ENCODE measurements at regions not wholly inside any gene's neighbourhood (a gene's known extent, or its start where the extent isn't known, plus 50 kb on each side); places are given as distances from the start of the nearest gene placed in this dataset.
"Not testable (repeated sequence)": the region's sequence is repeated elsewhere in the genome, so short reads cannot be mapped to it uniquely, and the experiment has no call there.

DNA sequence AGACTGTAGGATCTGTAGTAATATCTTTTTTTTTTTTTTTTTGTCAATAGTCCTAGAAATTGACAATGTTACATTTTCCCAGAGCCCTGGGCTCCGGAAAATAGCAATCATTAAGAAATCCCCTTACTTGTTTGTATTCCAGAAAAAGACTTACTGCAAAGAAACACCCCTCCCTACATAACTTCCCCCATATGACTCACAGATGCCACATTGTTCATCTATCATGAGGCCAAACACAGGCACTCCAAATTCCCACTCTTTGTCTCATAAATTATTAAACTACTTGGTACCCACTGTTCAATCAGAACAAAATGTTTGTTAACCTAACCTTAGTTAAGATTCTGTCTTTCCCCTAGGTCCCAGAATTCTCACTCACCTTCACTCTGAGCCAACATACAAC, 53.5 kb downstream of the TEX51 start:
- no peak for DNase-seq (ENCODE audit: low read depth in 2 of 2, low spot score in 1 of 2)

- DNase-seq (ENCODE audit: low read depth in 2 of 2, low spot score in 1 of 2), result no peak
Observed at GRCh38 chr2:126953483-126953882, 54.8 kb downstream of the TEX51 start.

DNA sequence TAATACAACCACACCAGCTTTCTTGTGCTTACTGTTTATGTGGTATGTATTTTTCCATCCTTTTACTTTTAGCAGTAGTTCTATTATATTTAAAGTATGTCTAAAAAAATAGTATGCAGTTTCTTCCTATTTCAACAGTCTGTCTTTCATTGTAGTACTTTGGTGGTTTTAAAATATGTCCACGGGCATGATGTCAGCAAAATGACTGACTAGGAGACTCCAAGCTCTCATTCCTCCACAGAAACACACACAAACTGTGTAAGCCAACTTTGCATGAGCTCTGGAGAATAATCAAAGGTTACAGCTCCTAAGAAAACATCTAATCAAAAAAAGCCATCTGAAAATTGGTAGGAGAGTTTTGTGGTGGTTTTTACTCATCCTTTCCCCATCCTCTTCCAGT, 56.1 kb downstream of the TEX51 start:
- no peak for DNase-seq (ENCODE audit: low read depth in 2 of 2, low spot score in 1 of 2)

DNA sequence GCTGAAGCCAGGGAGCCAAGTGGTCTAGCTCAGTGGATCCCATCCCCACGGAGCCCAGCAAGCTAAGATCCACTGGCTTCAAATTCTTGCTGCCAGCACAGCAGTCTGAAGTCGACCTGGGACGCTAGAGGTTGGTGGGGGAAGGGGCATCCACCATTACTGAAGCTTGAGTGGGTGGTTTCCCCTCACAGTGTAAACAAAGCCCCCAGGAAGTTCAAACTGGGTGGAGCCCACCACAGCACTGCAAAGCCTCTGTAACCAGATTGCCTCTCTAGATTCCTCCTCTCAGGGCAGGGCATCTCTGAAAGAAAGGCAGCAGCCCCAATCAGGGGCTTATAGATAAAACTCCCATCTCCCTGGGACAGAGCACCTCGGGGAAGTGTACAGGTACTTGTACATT, 58.1 kb downstream of the TEX51 start:
- DNase-seq (ENCODE audit: low read depth in 2 of 2, low spot score in 1 of 2), result not testable (repeated sequence)

- no peak for DNase-seq (ENCODE audit: low read depth in 2 of 2, low spot score in 1 of 2)
Observed at GRCh38 chr2:126963390-126963789, 64.7 kb downstream of the TEX51 start.

GRCh38 chr2:126966601-126967000, 67.9 kb downstream of the TEX51 start:
- no peak for DNase-seq (ENCODE audit: low read depth in 2 of 2, low spot score in 1 of 2)

GRCh38 chr2:126970583-126970982, 71.9 kb downstream of the TEX51 start:
- DNase-seq (ENCODE audit: low read depth in 2 of 2, low spot score in 1 of 2), result no peak

DNA sequence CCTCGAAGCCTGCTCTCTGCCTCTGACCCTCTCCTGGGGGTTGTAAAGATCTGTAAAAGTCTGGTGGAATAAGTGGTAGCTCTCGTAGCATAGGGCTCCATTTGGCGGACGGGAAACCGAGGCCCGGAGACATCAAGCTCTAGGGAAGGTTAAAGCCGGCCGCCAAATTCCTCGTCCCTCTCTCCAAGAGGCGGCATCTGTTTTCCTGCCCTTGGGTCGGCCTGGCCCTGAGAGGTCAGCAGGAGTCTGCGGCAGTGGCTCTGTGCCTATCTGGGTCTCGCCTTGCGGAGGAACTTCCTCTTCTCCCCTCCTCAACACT, 72.4 kb downstream of the TEX51 start:
- DNase-seq (ENCODE audit: low read depth in 2 of 2, low spot score in 1 of 2), result no peak

- peak; percentile 14 to 19 for DNase-seq (ENCODE audit: low read depth in 2 of 2, low spot score in 1 of 2)
Observed at GRCh38 chr2:126971481-126972278, 73.0 kb downstream of the TEX51 start.

DNA sequence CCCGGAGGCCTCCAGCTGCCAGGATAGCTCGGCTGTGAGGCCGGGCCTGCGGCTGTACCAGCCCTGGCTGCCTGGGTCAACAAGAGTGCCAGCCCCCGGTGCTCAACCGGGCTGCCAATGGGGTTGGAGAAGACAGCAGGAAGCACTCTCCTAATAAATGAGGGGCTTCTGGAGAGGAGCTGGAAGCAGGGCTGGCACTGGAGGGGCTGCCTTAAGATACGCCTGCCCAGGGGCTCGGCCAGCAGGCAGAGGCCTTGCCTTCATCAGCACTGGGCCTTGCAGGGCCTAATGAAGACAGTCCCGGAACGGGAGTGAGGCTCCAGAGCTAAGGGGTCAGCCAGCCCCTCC, 73.6 kb downstream of the TEX51 start:
- no peak for DNase-seq (ENCODE audit: low read depth in 2 of 2, low spot score in 1 of 2)

DNA sequence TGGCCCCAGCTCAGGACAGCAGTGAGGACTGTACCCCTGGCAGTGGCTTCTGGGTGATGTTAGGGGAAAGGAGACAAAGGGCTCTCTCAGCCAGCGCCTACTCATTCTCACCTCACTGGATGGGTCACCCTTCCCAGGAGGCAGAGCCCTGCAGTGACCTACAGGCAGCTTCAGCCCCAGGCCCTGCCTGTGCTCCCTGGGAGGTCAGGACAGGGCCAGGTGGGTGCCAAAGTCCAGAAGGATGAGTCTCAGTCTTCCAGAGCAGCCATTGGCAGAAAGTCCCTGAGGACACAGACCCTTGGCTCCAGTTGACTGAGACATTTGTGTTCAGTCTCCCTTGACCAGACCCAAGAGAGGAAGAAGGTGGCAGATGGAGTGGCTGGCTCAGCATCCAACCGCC, 75.1 kb downstream of the TEX51 start:
- DNase-seq (ENCODE audit: low read depth in 2 of 2, low spot score in 1 of 2), result no peak

- no peak for DNase-seq (ENCODE audit: low read depth in 2 of 2, low spot score in 1 of 2)
Observed at GRCh38 chr2:126975671-126976655, 77.3 kb downstream of the TEX51 start.

DNA sequence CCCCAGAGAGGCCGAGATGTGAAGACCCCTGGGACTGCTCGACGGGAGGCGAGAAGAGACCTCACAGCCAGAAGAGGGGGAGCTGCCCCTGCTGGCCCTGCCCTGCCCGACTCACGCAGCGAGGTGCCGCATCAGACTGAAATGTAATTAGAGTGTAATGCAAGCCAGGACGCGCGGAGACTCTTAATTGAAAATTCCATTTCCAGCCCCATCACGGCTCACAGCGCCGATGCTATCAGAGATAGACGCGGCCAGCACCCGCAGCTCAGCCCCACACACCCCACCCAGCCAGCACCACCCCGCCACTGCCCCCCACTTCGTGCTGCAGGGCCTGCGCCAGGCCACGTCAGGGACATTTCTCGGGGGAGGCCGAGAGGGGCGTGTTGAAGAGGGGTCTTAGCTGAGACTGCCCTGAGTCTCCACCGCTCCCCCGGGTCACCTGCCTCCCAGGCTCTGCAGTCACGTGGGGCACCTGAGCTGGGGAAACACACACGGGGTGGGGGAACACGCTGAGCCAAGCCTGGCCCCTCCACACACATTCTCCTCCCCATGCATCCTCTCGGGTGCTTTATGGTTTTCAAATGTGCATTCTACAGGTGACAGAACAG, 78.1 kb downstream of the TEX51 start:
- no peak for DNase-seq (ENCODE audit: low read depth in 2 of 2, low spot score in 1 of 2)

DNA sequence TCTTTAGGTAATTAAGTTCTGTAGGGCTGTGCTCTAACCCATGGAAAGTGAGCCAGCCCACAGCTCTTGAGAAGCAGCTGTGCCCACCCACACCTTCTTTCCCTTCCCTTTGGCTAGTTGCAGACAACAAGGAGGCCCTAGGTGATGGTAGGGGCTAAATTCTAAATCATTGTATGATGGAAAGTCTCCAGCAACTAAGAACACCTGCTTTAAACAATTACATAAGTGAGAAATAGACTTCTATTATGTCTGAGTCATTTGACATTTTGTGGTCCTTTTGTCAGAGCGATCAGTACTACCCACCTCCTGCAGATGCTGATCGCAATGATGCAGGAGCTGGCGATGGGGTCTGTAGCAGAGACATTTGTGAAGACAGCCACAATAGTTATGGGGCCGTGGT, 79.6 kb downstream of the TEX51 start:
- DNase-seq (ENCODE audit: low read depth in 2 of 2, low spot score in 1 of 2), result no peak

DNA sequence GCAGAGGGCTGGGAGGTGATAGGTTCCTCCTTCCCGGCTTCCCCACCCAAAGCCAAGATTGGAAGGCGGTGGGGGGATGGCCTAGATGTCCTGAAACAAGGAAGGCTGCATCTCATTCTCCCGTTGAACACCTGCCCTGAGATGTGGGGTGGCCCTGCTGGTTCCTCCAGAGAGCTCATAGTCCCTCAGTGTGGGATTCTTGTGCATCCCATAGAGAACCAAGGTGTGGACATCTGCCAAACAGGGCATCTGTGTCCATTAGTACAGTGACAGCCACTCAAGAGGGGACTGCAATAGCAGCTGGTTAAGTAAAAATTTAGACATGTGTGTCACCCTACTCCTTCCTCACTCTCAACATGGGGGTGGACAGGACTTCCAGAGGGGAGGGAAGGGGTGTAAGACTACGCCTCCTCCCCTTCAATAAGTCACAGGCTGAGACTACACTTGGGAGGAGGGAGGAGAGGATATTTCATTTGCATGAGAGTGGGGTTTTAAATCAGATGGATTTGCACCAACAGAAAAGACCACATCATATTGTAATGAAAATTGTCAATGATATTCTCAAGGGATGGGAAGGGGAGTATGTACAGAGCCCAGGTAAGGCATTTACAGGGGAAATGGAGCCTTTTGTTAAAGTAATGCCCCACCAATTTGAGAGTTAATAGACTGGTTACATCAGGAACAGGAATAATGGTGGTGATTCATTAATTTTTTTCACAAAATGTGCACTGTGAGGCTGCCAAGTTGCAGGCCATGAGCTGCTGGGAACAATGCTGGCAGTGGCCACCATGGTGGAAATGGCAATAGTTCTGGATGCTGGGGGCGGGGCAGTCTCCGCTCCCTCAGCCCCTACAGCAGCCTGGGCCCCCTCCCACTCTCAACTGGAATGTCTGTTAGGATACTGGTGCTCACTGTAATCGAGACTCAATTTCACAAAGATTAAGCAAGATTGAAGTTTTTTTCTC, 80.6 kb downstream of the TEX51 start:
- no peak for DNase-seq (ENCODE audit: low read depth in 2 of 2, low spot score in 1 of 2)

- no peak for DNase-seq (ENCODE audit: low read depth in 2 of 2, low spot score in 1 of 2)
Observed at GRCh38 chr2:126981476-126981875, 82.8 kb downstream of the TEX51 start.

DNA sequence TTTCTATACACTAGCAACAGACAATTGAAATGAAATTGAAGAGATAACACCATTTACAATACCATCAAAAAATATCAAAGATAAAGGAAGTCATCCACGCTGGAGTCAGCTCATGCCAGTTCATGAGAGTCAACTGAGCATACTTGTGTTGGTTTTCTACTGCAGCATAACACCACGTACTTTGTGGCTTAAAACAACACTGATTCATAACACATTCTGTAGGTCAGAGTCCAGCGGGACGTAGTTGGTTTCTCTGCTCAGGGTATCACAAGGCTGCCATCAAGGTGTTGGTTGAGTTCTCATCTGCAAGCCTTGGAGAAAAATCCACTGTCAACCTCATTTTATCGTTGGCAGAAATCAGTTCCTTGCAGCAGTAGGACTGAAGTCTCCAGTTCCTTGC, 84.2 kb downstream of the TEX51 start:
- no peak for DNase-seq (ENCODE audit: low read depth in 2 of 2, low spot score in 1 of 2)

DNA sequence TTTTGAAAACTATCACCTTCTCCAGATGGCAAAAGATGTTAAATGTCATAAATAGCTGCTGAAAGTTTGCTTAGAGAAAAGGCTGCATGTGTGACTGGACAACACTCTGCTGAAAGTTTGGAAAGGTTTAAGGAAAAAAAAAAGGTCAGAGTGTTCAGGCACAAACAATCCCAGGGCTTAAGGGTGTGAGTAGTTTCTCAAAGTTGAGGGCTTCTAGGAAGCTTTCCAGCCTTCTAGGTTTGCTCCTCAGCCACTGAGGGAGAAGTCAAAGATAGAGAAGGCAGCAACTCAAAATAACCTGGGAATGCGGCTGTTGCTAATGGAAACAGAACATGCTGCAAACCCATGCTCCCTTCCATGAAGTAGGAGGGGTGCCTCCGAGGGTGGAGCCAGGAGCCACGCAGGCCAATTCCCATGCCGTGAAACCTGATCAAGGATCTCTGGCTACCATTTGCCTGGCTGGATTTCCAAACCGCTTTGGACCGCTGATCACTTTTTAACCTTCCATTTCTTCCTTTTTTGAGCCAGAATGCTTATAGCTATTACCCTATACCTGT, 88.0 kb downstream of the TEX51 start:
- DNase-seq (ENCODE audit: low read depth in 2 of 2, low spot score in 1 of 2), result no peak

GRCh38 chr2:126988482-126988881, 89.8 kb downstream of the TEX51 start:
- no peak for DNase-seq (ENCODE audit: low read depth in 2 of 2, low spot score in 1 of 2)

- not testable (repeated sequence) for DNase-seq (ENCODE audit: low read depth in 2 of 2, low spot score in 1 of 2)
Observed at GRCh38 chr2:126989064-126989463, 90.4 kb downstream of the TEX51 start.

GRCh38 chr2:126990200-126990599, 91.5 kb downstream of the TEX51 start:
- no peak for DNase-seq (ENCODE audit: low read depth in 2 of 2, low spot score in 1 of 2)
